ENCODE measurements at regions not wholly inside any gene's neighbourhood (a gene's known extent, or its start where the extent isn't known, plus 50 kb on each side); places are given as distances from the start of the nearest gene placed in this dataset.

DNA sequence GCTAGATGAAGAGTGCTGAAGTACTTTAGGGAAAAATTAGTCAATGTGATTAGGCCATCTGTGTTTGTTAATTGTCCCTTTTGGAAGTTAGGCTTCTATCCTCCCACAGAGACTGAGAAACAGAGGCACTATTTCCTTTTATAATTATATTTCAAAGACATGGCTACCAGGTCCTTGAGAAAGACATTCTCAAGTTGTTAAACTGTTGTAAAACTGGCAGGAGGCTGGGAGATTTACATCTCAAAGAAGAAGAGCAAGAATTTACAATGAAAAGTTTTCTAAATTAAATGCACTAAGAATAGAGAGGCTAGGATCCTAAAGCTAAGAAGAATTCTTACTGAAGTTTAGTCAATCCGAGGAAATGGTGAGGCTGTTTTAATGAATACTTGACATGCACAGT, 74.0 kb upstream of the BRINP3 start:
- no peak overlapping the region for H3K4ac ChIP-seq (ENCODE audit: low read depth, low read length)

More for the DNA sequence above, 74.0 kb upstream of the BRINP3 start:
- no peak overlapping the region for H3K18ac ChIP-seq (ENCODE audit: insufficient read length, low read depth, low read length)
- H3K23ac ChIP-seq (ENCODE audit: insufficient read length, low read depth, low read length) = no peak overlapping the region
- no peak overlapping the region for H3T11ph ChIP-seq (ENCODE audit: low read length)
- H3K27me3 ChIP-seq (ENCODE audit: insufficient read depth, low read length) = no peaks in the 10 kb centered on the region
- no peaks in the 10 kb centered on the region for H3K4me1 ChIP-seq (ENCODE audit: insufficient read depth, low read length)
- no peak overlapping the region for H3K56ac ChIP-seq (ENCODE audit: insufficient read length, low read depth, low read length)
- Mint-ChIP-seq H3K4me1 (peaks cover 10 to 12% of the 10 kb centered on the region in 2 experiments), H3K4me3 (peak overlapping the region in 1 of 2 experiments; percentile 41; a peak in 1 of 5 replicates), H3K27me3 (ENCODE audit: low read depth) (peaks cover 2% of the 10 kb centered on the region), H3K27ac (peak overlapping the region in 2 of 3 experiments; percentile 23 to 58; a peak in 3 of 7 replicates), H3K36me3 (ENCODE audit: insufficient read depth in 1 of 3, low read depth in 3 of 3) (no peaks in the 10 kb centered on the region), H3K9me3 (no peaks in the 10 kb centered on the region; a peak in 1 of 5 replicates)
- H3K79me1 ChIP-seq (ENCODE audit: insufficient read depth, low read depth, low read length, poor library complexity, severe bottlenecking) = no peaks in the 10 kb centered on the region
- H2AFZ ChIP-seq (ENCODE audit: low read length) = no peak overlapping the region
- H2BK20ac ChIP-seq (ENCODE audit: low read depth, low read length, poor library complexity, severe bottlenecking) = no peak overlapping the region
- no peaks in the 10 kb centered on the region for H3K9me3 ChIP-seq (ENCODE audit: control insufficient read depth, low read depth, low read length)
- WGBS (ENCODE audit: extremely low coverage, insufficient read length, low lambda C conversion rate) = no CpG with 5 or more reads among the region's 1 CpG
- no peak overlapping the region for H3K4me2 ChIP-seq (ENCODE audit: insufficient read depth, insufficient read length, low read length)
- no peak for DNase-seq
- H2BK15ac ChIP-seq (ENCODE audit: low read depth, low read length) = no peak overlapping the region
- H2BK5ac ChIP-seq (ENCODE audit: insufficient read length, low read length) = no peak overlapping the region
- no peak overlapping the region for H4K5ac ChIP-seq (ENCODE audit: insufficient read length, low read depth, low read length)
- no peak overlapping the region for H3K27ac ChIP-seq (ENCODE audit: insufficient read length, low read depth, low read length)
- H3K79me2 ChIP-seq (ENCODE audit: insufficient read depth, low read length) = no peaks in the 10 kb centered on the region
- H3K14ac ChIP-seq (ENCODE audit: insufficient read depth, low read length) = no peak overlapping the region
- H4K8ac ChIP-seq (replicated peaks; ENCODE audit: insufficient read length, low read depth, low read length) = no peak overlapping the region
- TF ChIP-seq, protein P1, sequence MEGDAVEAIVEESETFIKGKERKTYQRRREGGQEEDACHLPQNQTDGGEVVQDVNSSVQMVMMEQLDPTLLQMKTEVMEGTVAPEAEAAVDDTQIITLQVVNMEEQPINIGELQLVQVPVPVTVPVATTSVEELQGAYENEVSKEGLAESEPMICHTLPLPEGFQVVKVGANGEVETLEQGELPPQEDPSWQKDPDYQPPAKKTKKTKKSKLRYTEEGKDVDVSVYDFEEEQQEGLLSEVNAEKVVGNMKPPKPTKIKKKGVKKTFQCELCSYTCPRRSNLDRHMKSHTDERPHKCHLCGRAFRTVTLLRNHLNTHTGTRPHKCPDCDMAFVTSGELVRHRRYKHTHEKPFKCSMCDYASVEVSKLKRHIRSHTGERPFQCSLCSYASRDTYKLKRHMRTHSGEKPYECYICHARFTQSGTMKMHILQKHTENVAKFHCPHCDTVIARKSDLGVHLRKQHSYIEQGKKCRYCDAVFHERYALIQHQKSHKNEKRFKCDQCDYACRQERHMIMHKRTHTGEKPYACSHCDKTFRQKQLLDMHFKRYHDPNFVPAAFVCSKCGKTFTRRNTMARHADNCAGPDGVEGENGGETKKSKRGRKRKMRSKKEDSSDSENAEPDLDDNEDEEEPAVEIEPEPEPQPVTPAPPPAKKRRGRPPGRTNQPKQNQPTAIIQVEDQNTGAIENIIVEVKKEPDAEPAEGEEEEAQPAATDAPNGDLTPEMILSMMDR (conservative IDR thresholded peaks at IDR 0.05) = no peak
- no peaks in the 10 kb centered on the region for H4K20me1 ChIP-seq (ENCODE audit: control insufficient read depth, insufficient read depth, insufficient read length)
- H2BK120ac ChIP-seq (ENCODE audit: low read depth, low read length, poor library complexity, severe bottlenecking) = no peak overlapping the region
- H3K9ac ChIP-seq (ENCODE audit: extremely low read depth, insufficient read length, low read length) = no peak overlapping the region
- H3K23me2 ChIP-seq (ENCODE audit: insufficient read length, low read depth, low read length, poor library complexity, severe bottlenecking) = no peaks in the 10 kb centered on the region
- no peak overlapping the region for H4K91ac ChIP-seq (ENCODE audit: insufficient read length, low read depth, low read length)
- no peak overlapping the region for H2BK12ac ChIP-seq (ENCODE audit: insufficient read length, low read depth, low read length)
- no peak overlapping the region for H2AK5ac ChIP-seq (ENCODE audit: insufficient read length, low read length)
